K562 (cell line): ENCODE measurements at regions not wholly inside any gene's neighbourhood (a gene's known extent, or its start where the extent isn't known, plus 50 kb on each side); places are given as distances from the start of the nearest gene placed in this dataset.

Source experiments
- CC2D1A ChIP-seq: fragments of 450-650 bp; IDR thresholded peaks from 2 replicates; pipeline ENCODE4 v1.6.1; 2017; ENCODE audit warnings: mild to moderate bottlenecking
- DACH1 ChIP-seq: fragments of 450-650 bp; IDR thresholded peaks from 2 replicates; pipeline ENCODE4 v1.6.1; 2018; ENCODE audit not compliant: partially characterized antibody
- E2F1 ChIP-seq: sonication (generic); formaldehyde crosslinking; IDR thresholded peaks from 2 replicates; pipeline ENCODE4 v1.8.1; 2023; ENCODE audit warnings: mild to moderate bottlenecking, missing genetic modification reagents, moderate library complexity
- ETV6 ChIP-seq, 3 experiments: fragments of 150-350 bp in 1 of 3; sonication (generic) in 1 of 3; formaldehyde crosslinking in 1 of 3; IDR thresholded peaks; 2 replicates each; pipeline versions ENCODE4 v1.6.1 to v1.8.0; 2014 to 2022; ENCODE audit warnings: borderline replicate concordance in 2 of 3, low read depth in 2 of 3, antibody characterized with exemption in 1 of 3, low read length in 1 of 3, mild to moderate bottlenecking in 1 of 3, missing genetic modification reagents in 1 of 3
- FOXA3 ChIP-seq, 2 experiments: fragments of 450-650 bp in 1 of 2; sonication (generic) in 1 of 2; formaldehyde crosslinking; IDR thresholded peaks in 1 of 2; conservative IDR thresholded peaks in 1 of 2; 2 replicates each; pipeline versions ENCODE4 v1.4.0 to v1.8.0; 2020 to 2022; ENCODE audit warnings: mild to moderate bottlenecking in 2 of 2, missing genetic modification reagents in 1 of 2
- FOXJ3 ChIP-seq: sonication (generic); formaldehyde crosslinking; IDR thresholded peaks from 2 replicates; pipeline ENCODE4 v1.4.0; 2020; ENCODE audit warnings: mild to moderate bottlenecking, missing genetic modification reagents
- FOXK1 ChIP-seq: sonication (generic); formaldehyde crosslinking; IDR thresholded peaks from 2 replicates; pipeline ENCODE4 v1.8.0; 2022; ENCODE audit warnings: missing genetic modification reagents, mild to moderate bottlenecking, borderline replicate concordance
- KAT7 ChIP-seq: sonication (generic); formaldehyde crosslinking; IDR thresholded peaks from 2 replicates; pipeline ENCODE4 v1.8.0; 2022; ENCODE audit warnings: missing genetic modification reagents, mild to moderate bottlenecking, borderline replicate concordance
- PBX2 ChIP-seq, 2 experiments: IDR thresholded peaks in 1 of 2; conservative IDR thresholded peaks in 1 of 2; 2 replicates each; pipeline ENCODE4 v1.6.1; 2016; ENCODE audit warnings: low read depth in 2 of 2, mild to moderate bottlenecking in 1 of 2, missing compliant biosample characterization in 1 of 2, missing genetic modification characterization in 1 of 2, moderate library complexity in 1 of 2
- RCOR1 ChIP-seq, 2 experiments: IDR thresholded peaks; 2 replicates each; pipeline ENCODE4 v1.6.1; 2012; ENCODE audit warnings: low read depth in 2 of 2, low read length in 2 of 2, borderline replicate concordance in 1 of 2, improper control_type of control experiment in 1 of 2
- SIRT6 ChIP-seq: IDR thresholded peaks from one replicate; pipeline ENCODE4 v1.6.1; 2012; ENCODE audit warnings: low read depth, mild to moderate bottlenecking, control low read depth, inconsistent platforms, low read length, moderate library complexity
- SMARCA5 ChIP-seq: fragments of 450-650 bp; IDR thresholded peaks from 2 replicates; pipeline ENCODE4 v1.6.1; 2016
- XRCC5 ChIP-seq: fragments of 200-400 bp; formaldehyde crosslinking; IDR thresholded peaks from 2 replicates; pipeline ENCODE4 v1.6.1; 2017; ENCODE audit warnings: low read depth, mild to moderate bottlenecking, low read length
- ZNF263 ChIP-seq: sonication (generic); formaldehyde crosslinking; IDR thresholded peaks from 2 replicates; pipeline ENCODE4 v1.8.0; 2022; ENCODE audit warnings: mild to moderate bottlenecking, missing genetic modification reagents, borderline replicate concordance
- ZNF444 ChIP-seq: fragments of 250-450 bp; sonication (Bioruptor Pico); IDR thresholded peaks from 2 replicates; pipeline ENCODE4 v1.4.0; 2020; ENCODE audit warnings: mild to moderate bottlenecking, moderate library complexity
- ZNF518B ChIP-seq: fragments of 250-450 bp; sonication (Bioruptor Pico); IDR thresholded peaks from 2 replicates; pipeline ENCODE4 v1.5.0; 2021; ENCODE audit warnings: mild to moderate bottlenecking, moderate library complexity
- ZNF561 ChIP-seq: fragments of 450-650 bp; formaldehyde crosslinking; conservative IDR thresholded peaks from 2 replicates; pipeline ENCODE4 v1.4.0; 2020; ENCODE audit warnings: mild to moderate bottlenecking, moderate library complexity
- ZNF780A ChIP-seq: fragments of 250-450 bp; sonication (Bioruptor Pico); IDR thresholded peaks from 2 replicates; pipeline ENCODE4 v1.5.0; 2021; ENCODE audit warnings: mild to moderate bottlenecking
- ZZZ3 ChIP-seq: fragments of 450-650 bp; IDR thresholded peaks from 2 replicates; pipeline ENCODE4 v1.6.1; 2016; ENCODE audit warnings: antibody characterized with exemption, mild to moderate bottlenecking, moderate library complexity

- TF ChIP-seq PBX2 (CRISPR knock-in tag; IDR thresholded peaks at IDR 0.05; ENCODE audit: low read depth), result peak; percentile 56; the same call in 1 of the 2 replicates
- peak; percentile 100 for TF ChIP-seq PBX2 (tag; conservative IDR thresholded peaks at IDR 0.05; ENCODE audit: low read depth)
- no peak for TF ChIP-seq FOXJ3 (CRISPR knock-in tag)
- no peak for TF ChIP-seq ZNF780A (CRISPR knock-in tag)
- no peak for TF ChIP-seq KAT7
- TF ChIP-seq DACH1, result peak; percentile 22
- no peak for TF ChIP-seq ZNF518B (CRISPR knock-in tag)
- TF ChIP-seq RCOR1 (IDR thresholded peaks at IDR 0.05; ENCODE audit: borderline replicate concordance in 1 of 2, low read depth in 2 of 2, low read length in 2 of 2), result peak in 1 of 2 experiments; percentile 88; a peak in 2 of 4 replicates
- TF ChIP-seq ZNF263 (CRISPR knock-in tag), result no peak
- no peak for TF ChIP-seq XRCC5
- peak; percentile 64; the same call in 1 of the 2 replicates for TF ChIP-seq SMARCA5
- TF ChIP-seq SIRT6, result no peak
- TF ChIP-seq ZNF444 (CRISPR knock-in tag), result no peak
- no peak for TF ChIP-seq ZZZ3
- TF ChIP-seq CC2D1A, result no peak
- no peak for TF ChIP-seq FOXK1 (CRISPR knock-in tag)
- TF ChIP-seq ZNF561 (CRISPR knock-in tag), result no peak
- no peak for TF ChIP-seq E2F1 (CRISPR knock-in tag)
- peak in 1 of 2 experiments; percentile 72; a peak in 1 of 4 replicates for TF ChIP-seq ETV6 (IDR thresholded peaks at IDR 0.05; ENCODE audit: borderline replicate concordance in 1 of 2, low read depth in 2 of 2, low read length in 1 of 2)
- no peak for TF ChIP-seq ETV6 (CRISPR knock-in tag; IDR thresholded peaks at IDR 0.05; ENCODE audit: borderline replicate concordance)
- no peak for TF ChIP-seq FOXA3 (CRISPR knock-in tag; conservative IDR thresholded peaks at IDR 0.05 in 1 of 2, IDR thresholded peaks at IDR 0.05 in 1 of 2)
Observed at GRCh38 chr1:22341791-22342605, 109.7 kb upstream of the ZBTB40 start (continued).
